Bronchial epithelial cell (primary cell): ENCODE measurements at regions not wholly inside any gene's neighbourhood (a gene's known extent, or its start where the extent isn't known, plus 50 kb on each side); places are given as distances from the start of the nearest gene placed in this dataset.
A peak's percentile ranks its signal among the peaks of the same experiment; 100 is the strongest.
"Not testable (repeated sequence)": the region's sequence is repeated elsewhere in the genome, so short reads cannot be mapped to it uniquely, and the experiment has no call there.

ENCODE experiments used
- DNase-seq: peaks from one replicate; pipeline ENCODE4 v3.0.0-alpha.2; 2010; ENCODE audit warnings: low read depth
- FAIRE-seq: peaks from 2 replicates; lab custom pipeline; 2011; peaks lifted over from hg19 to GRCh38; lab: Jason Lieb, UNC
- H3K27me3 ChIP-seq: 2 replicates; pipeline ENCODE4 v1.5.1; 2011; ENCODE audit warnings: low read length; ENCODE audit not compliant: control insufficient read depth, insufficient read depth
- H3K36me3 ChIP-seq: 2 replicates; pipeline ENCODE4 v1.5.1; 2011; ENCODE audit warnings: low read length; ENCODE audit not compliant: control insufficient read depth, insufficient read depth
- H3K4me3 ChIP-seq: 2 replicates; pipeline ENCODE4 v1.5.1; 2011; ENCODE audit warnings: mild to moderate bottlenecking, low read depth, low read length, control low read depth
- CTCF ChIP-seq: IDR thresholded peaks from 2 replicates; pipeline ENCODE4 v1.5.1; 2011; ENCODE audit warnings: mild to moderate bottlenecking, moderate library complexity, low read length, control low read depth, inconsistent platforms; ENCODE audit not compliant: insufficient read depth, severe bottlenecking

- no peak for FAIRE-seq
- no peaks in the 10 kb centered on the region for H3K27me3 ChIP-seq
- H3K4me3 ChIP-seq, result no peak overlapping the region
- TF ChIP-seq CTCF, result no peak
- no peak for DNase-seq
- no peaks in the 10 kb centered on the region for H3K36me3 ChIP-seq
Measured at GRCh38 chr5:126020770-126021169, 402.4 kb upstream of the GRAMD2B start.

GRCh38 chr5:126023994-126024441 lies 399.2 kb upstream of the GRAMD2B start:
- no peaks in the 10 kb centered on the region for H3K36me3 ChIP-seq
- H3K27me3 ChIP-seq, result no peaks in the 10 kb centered on the region
- FAIRE-seq (no peak), DNase-seq (peak; percentile 57)
- no peak for TF ChIP-seq CTCF
- no peak overlapping the region for H3K4me3 ChIP-seq

- FAIRE-seq (no peak), DNase-seq (no peak)
- no peak for TF ChIP-seq CTCF
Measured at GRCh38 chr5:126027149-126027548, 396.1 kb upstream of the GRAMD2B start.

GRCh38 chr5:126027652-126028051 lies 395.6 kb upstream of the GRAMD2B start:
- Histone ChIP-seq H3K4me3 (no peak overlapping the region), H3K27me3 (no peaks in the 10 kb centered on the region), H3K36me3 (no peaks in the 10 kb centered on the region)
- DNase-seq (no peak), FAIRE-seq (peak; percentile 76)
- TF ChIP-seq CTCF, result no peak

More at GRCh38 chr5:126027149-126027548, 396.1 kb upstream of the GRAMD2B start:
- no peaks in the 10 kb centered on the region for H3K36me3 ChIP-seq
- no peak overlapping the region for H3K4me3 ChIP-seq
- no peaks in the 10 kb centered on the region for H3K27me3 ChIP-seq

- no peak for TF ChIP-seq CTCF
- Histone ChIP-seq H3K4me3 (no peak overlapping the region), H3K27me3 (no peaks in the 10 kb centered on the region), H3K36me3 (no peaks in the 10 kb centered on the region)
- FAIRE-seq (no peak), DNase-seq (no peak)
Measured at GRCh38 chr5:126028336-126028735, 394.9 kb upstream of the GRAMD2B start.

GRCh38 chr5:126029282-126029681 lies 393.9 kb upstream of the GRAMD2B start:
- H3K36me3 ChIP-seq, H3K27me3 ChIP-seq, H3K4me3 ChIP-seq, DNase-seq, FAIRE-seq: not testable (repeated sequence)
